Left renal pelvis (tissue), 4 donors: ENCODE measurements at regions not wholly inside any gene's neighbourhood (a gene's known extent, or its start where the extent isn't known, plus 50 kb on each side); places are given as distances from the start of the nearest gene placed in this dataset.
"Not testable (repeated sequence)": the region's sequence is repeated elsewhere in the genome, so short reads cannot be mapped to it uniquely, and the experiment has no call there.

Source experiments
- DNase-seq, 4 donors: peaks; one replicate each; pipeline ENCODE4 v3.0.0-alpha.2; 2013; ENCODE audit warnings: low read depth in 4 of 4, low spot score in 3 of 4

GRCh38 chr10:53543410-53543809, 770.8 kb upstream of the MBL2 start:
- no peak for DNase-seq

GRCh38 chr10:53537508-53537907, 764.9 kb upstream of the MBL2 start:
- no peak for DNase-seq

GRCh38 chr10:53536322-53536721, 763.7 kb upstream of the MBL2 start:
- DNase-seq = no peak

- DNase-seq = no peak
Observed at GRCh38 chr10:53534428-53534827, 761.8 kb upstream of the MBL2 start.

- no peak for DNase-seq
Observed at GRCh38 chr10:53528974-53529373, 756.4 kb upstream of the MBL2 start.

GRCh38 chr10:53521046-53521445, 748.5 kb upstream of the MBL2 start:
- DNase-seq = no peak

- DNase-seq = no peak
Observed at GRCh38 chr10:53508197-53508596, 735.6 kb upstream of the MBL2 start.

GRCh38 chr10:53504492-53504891, 731.9 kb upstream of the MBL2 start:
- not testable (repeated sequence) for DNase-seq

GRCh38 chr10:53491774-53492173, 719.2 kb upstream of the MBL2 start:
- DNase-seq = no peak

GRCh38 chr10:53490553-53490952, 718.0 kb upstream of the MBL2 start:
- DNase-seq = no peak

- no peak for DNase-seq
Observed at GRCh38 chr10:53489335-53490182, 717.0 kb upstream of the MBL2 start.

- no peak for DNase-seq
Observed at GRCh38 chr10:53487019-53487983, 714.7 kb upstream of the MBL2 start.

- not testable (repeated sequence) for DNase-seq
Observed at GRCh38 chr10:53485422-53485821, 712.8 kb upstream of the MBL2 start.

- DNase-seq = no peak
Observed at GRCh38 chr10:53479365-53479764, 706.8 kb upstream of the MBL2 start.

GRCh38 chr10:53477313-53477675, 704.7 kb upstream of the MBL2 start:
- DNase-seq = no peak

GRCh38 chr10:53476650-53477312, 704.2 kb upstream of the MBL2 start:
- no peak for DNase-seq

GRCh38 chr10:53469383-53469782, 696.8 kb upstream of the MBL2 start:
- no peak for DNase-seq

- no peak for DNase-seq
Observed at GRCh38 chr10:53463539-53463938, 691.0 kb upstream of the MBL2 start.

- no peak for DNase-seq
Observed at GRCh38 chr10:53458007-53458406, 685.4 kb upstream of the MBL2 start.

- DNase-seq = no peak
Observed at GRCh38 chr10:53453196-53453595, 680.6 kb upstream of the MBL2 start.

- DNase-seq = no peak
Observed at GRCh38 chr10:53447576-53447975, 675.0 kb upstream of the MBL2 start.
